Astrocyte of the spinal cord (primary cell): ENCODE measurements at regions not wholly inside any gene's neighbourhood (a gene's known extent, or its start where the extent isn't known, plus 50 kb on each side); places are given as distances from the start of the nearest gene placed in this dataset.
"Not testable (repeated sequence)": the region's sequence is repeated elsewhere in the genome, so short reads cannot be mapped to it uniquely, and the experiment has no call there.

ENCODE experiments used
- DNase-seq: peaks from one replicate; pipeline ENCODE4 v3.0.0; 2011; ENCODE audit warnings: low read depth, low spot score
- H3K4me3 ChIP-seq: 2 replicates; pipeline ENCODE4 v1.5.1; 2011; ENCODE audit warnings: low read depth, mild to moderate bottlenecking, low read length, moderate library complexity
- in situ Hi-C: cut with HindIII; loops from 2 replicates; pipeline ENCODE4 v1.10.0; 2017; ENCODE audit warnings: low sequenced_read_pairs

DNA sequence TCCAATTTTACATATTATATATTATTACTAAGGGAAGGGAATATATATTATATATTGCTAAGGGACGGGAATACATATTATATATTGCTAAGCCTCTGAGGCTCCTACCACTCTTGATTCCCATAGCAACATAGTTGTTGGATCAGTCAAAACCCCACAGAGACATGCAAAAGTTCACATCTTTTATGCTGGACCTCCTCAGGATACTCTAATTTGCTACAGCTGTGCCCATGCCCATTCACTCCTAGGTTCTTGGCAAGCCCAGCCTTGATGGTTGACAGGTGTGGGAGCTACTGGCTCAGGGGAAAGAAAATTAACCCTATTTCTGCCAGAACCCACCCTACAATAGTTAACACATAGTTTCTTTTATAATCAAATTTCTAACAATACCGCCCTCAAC, 84.6 kb upstream of the POMZP3 start:
- H3K4me3 ChIP-seq, in situ Hi-C loops, DNase-seq: not testable (repeated sequence)

- H3K4me3 ChIP-seq, DNase-seq, in situ Hi-C loops: not testable (repeated sequence)
These were observed 82.6 kb upstream of the POMZP3 start for GRCh38 chr7:76709703-76710102.

- H3K4me3 ChIP-seq, DNase-seq, in situ Hi-C loops: not testable (repeated sequence)
These were observed 81.4 kb upstream of the POMZP3 start for GRCh38 chr7:76708446-76708845.

DNA sequence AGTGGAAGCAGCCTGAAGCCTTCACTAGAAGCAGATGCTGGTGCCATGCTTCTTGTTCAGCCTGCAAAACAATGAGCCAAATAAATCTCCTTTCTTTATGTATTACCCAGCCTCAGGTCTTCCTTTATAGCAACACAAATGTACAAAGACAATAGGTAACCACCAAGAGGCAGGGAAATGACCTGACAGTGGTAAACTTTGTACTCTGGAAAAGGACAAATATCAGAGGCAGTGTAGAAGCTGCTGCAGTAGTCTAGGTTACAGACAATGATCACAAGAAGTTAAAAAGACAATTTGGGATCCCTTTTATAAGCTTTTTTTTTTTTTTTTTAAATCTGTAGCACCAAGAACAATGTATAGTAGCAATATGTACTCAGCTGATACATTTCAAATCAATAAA, 76.7 kb upstream of the POMZP3 start:
- H3K4me3 ChIP-seq, DNase-seq, in situ Hi-C loops: not testable (repeated sequence)

- H3K4me3 ChIP-seq, DNase-seq, in situ Hi-C loops: not testable (repeated sequence)
These were observed 59.2 kb upstream of the POMZP3 start for GRCh38 chr7:76686277-76686676.

DNA sequence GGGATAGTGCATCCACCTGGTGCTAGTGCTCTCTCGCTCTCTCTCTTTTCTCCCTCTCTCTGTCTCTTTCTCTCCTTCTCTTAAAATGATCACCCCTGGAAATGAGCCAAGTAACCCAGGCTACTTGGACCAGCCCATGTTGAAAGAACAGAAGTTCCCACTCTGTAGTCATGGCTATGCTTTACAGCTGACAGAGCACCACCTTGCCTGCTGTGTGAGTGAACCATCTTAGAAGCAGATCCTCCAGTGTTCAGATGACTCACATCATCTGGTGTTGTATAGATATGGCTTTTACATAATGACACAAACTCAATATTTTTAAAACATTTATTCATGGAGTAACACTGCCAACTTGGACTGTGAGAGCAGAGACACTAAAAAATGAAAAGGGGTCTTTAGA, 57.7 kb upstream of the POMZP3 start:
- H3K4me3 ChIP-seq, result not testable (repeated sequence)

DNA sequence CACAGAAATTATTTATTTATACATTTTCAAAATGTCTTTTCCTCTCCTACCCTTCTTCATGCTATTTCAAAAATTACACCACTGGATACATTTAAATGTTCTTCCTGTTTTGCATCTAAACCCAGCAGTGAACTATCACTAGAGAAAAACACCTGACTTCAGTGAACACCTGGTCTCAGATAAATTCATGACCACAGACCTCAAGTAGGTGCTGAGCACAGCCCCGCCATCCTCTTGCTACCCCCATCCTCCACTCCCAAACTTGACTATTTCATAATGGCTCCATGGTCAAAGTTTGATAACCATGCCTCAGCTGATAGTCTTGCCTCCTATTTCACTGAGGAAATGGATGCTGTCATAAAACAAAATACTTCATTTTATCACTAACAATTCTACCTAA, 56.6 kb upstream of the POMZP3 start:
- DNase-seq, H3K4me3 ChIP-seq, in situ Hi-C loops: not testable (repeated sequence)

More for the DNA sequence above, 57.7 kb upstream of the POMZP3 start:
- in situ Hi-C loops, DNase-seq: not testable (repeated sequence)

DNA sequence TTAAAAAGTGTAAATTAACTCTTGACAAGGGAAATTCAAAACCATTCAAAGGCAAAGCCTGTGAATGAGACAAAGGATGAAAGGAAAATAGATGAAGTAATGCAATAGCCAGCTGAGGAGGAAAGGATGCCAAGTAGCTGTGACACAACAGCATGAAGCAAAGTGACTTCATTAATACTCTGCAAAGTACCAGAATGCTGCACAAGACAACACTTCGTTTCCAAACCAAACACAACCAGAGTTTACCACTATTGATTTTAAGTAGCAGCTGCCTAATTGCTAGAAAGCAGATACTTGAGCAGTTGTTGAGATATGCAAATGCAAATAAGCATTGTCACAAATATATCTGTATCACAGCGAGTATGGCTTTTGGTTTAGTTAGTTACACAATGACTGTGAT, 54.7 kb upstream of the POMZP3 start:
- H3K4me3 ChIP-seq, DNase-seq, in situ Hi-C loops: not testable (repeated sequence)

DNA sequence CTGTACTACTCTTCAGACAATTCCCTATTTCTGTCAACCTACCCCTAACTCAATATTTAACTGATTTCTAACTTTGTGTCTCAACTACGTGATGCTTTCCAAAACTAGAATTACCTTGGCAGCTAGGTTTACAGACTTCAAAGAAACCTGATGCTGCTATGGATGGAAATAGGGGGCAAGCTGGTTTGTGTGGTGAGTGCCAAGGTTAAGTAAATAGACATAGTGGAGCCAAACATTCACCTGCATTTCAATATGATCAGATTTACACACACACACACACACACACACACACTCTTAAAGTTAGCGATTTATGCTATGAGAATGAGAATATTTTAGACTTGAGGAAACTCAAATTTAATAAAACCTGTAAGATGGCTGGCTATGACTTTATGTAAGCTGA, 52.1 kb upstream of the POMZP3 start:
- in situ Hi-C loops, H3K4me3 ChIP-seq, DNase-seq: not testable (repeated sequence)

GRCh38 chr7:76678500-76678899, 51.4 kb upstream of the POMZP3 start:
- H3K4me3 ChIP-seq, DNase-seq, in situ Hi-C loops: not testable (repeated sequence)

DNA sequence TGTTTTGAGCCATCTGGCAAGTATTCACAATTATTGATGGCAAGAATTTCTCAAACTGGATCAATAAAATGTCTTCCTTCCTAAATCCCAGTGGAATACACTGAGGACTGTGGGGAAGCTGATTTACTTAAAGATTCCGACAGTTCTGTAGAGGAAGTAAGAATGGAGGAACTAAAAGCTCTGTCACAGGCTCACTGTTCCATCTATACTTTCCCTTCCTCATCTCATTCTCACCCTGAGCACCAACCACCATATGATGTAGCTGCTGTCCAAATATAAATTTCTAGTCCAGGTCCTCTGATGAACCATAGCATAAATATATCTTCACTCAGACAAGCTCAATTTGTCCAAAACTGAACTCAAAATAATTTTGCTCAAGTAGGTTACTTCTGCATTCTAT, 49.8 kb upstream of the POMZP3 start:
- H3K4me3 ChIP-seq, DNase-seq, in situ Hi-C loops: not testable (repeated sequence)
